IMR-90 (cell line): ENCODE measurements at regions not wholly inside any gene's neighbourhood (a gene's known extent, or its start where the extent isn't known, plus 50 kb on each side); places are given as distances from the start of the nearest gene placed in this dataset.

Source experiments
- ATAC-seq: fragments of 200-7000 bp; cut with Tn5 transposase; 2 replicates; pipeline ENCODE4 v1.9.1; 2020; ENCODE audit warnings: low read depth, mild to moderate bottlenecking, moderate library complexity
- BruUV-seq: library from RNA; stranded (reverse); fragments of 400-500 nt; replicated peaks from 2 replicates; lab custom pipeline; 2021; lab: Mats Ljungman, UMichigan
- CTCF ChIA-PET: fragments of 300-600 bp; formaldehyde crosslinking; extraction: SDS; loops from one replicate; lab custom pipeline; 2021; ENCODE audit warnings: antibody characterized with exemption; lab: Yijun Ruan, JAX
- POLR2A ChIA-PET: fragments of 300-600 bp; sonication (Branson Sonifier 250); formaldehyde crosslinking; loops from one replicate; lab custom pipeline; 2022; ENCODE audit warnings: antibody characterized with exemption; ENCODE audit not compliant: unreplicated experiment; lab: Charles Lee
- DNase-seq: peaks from one replicate; pipeline ENCODE4 v3.0.0; 2013
- H2AFZ ChIP-seq: replicated peaks from 2 replicates; pipeline ENCODE3; 2013; ENCODE audit warnings: low read length, mild to moderate bottlenecking; ENCODE audit not compliant: poor library complexity
- H2AK5ac ChIP-seq: 2 replicates; pipeline ENCODE4 v1.6.1; 2013; ENCODE audit warnings: low read depth, low read length, inconsistent platforms
- H2AK9ac ChIP-seq: replicated peaks from 2 replicates; pipeline ENCODE3; 2013; ENCODE audit warnings: mild to moderate bottlenecking, low read depth, low read length, moderate library complexity; ENCODE audit not compliant: poor library complexity
- H2BK120ac ChIP-seq: 2 replicates; pipeline ENCODE4 v1.6.1; 2013; ENCODE audit warnings: low read depth, low read length, inconsistent platforms
- H2BK15ac ChIP-seq: 3 replicates; pipeline ENCODE4 v1.6.1; 2013; ENCODE audit warnings: low read depth, low read length, inconsistent platforms
- H2BK20ac ChIP-seq: 2 replicates; pipeline ENCODE4 v1.6.1; 2013; ENCODE audit warnings: low read depth, mild to moderate bottlenecking, inconsistent platforms, low read length, moderate library complexity
- H2BK5ac ChIP-seq: 2 replicates; pipeline ENCODE4 v1.6.1; 2013; ENCODE audit warnings: mild to moderate bottlenecking, low read depth, low read length, inconsistent platforms; ENCODE audit not compliant: poor library complexity, severe bottlenecking
- H3K14ac ChIP-seq: replicated peaks from 2 replicates; pipeline ENCODE4 v1.6.1; 2013; ENCODE audit warnings: low read depth, low read length, inconsistent platforms
- H3K18ac ChIP-seq: 2 replicates; pipeline ENCODE4 v1.6.1; 2013; ENCODE audit warnings: low read depth, low read length, control low read depth
- H3K23ac ChIP-seq: 2 replicates; pipeline ENCODE4 v1.6.1; 2013; ENCODE audit warnings: low read depth, low read length, inconsistent platforms
- H3K27ac ChIP-seq: 2 replicates; pipeline ENCODE4 v1.5.1; 2013; ENCODE audit warnings: mild to moderate bottlenecking, control low read depth, low read length; ENCODE audit not compliant: insufficient read depth
- H3K27me3 ChIP-seq: 2 replicates; pipeline ENCODE4 v1.6.1; 2013; ENCODE audit warnings: low read length; ENCODE audit not compliant: control insufficient read depth, insufficient read depth
- H3K36me3 ChIP-seq: 2 replicates; pipeline ENCODE4 v1.6.1; 2013; ENCODE audit warnings: low read length, mixed read lengths; ENCODE audit not compliant: control insufficient read depth, insufficient read depth
- H3K4ac ChIP-seq: 2 replicates; pipeline ENCODE4 v1.6.1; 2013; ENCODE audit warnings: low read depth, low read length, inconsistent platforms
- H3K4me1 ChIP-seq: 2 replicates; pipeline ENCODE4 v1.6.1; 2013; ENCODE audit warnings: low read length, mixed read lengths; ENCODE audit not compliant: control insufficient read depth, insufficient read depth
- H3K4me2 ChIP-seq: 2 replicates; pipeline ENCODE4 v1.6.1; 2013; ENCODE audit warnings: low read depth, mild to moderate bottlenecking, control low read depth, low read length, moderate library complexity
- H3K4me3 ChIP-seq: 2 replicates; pipeline ENCODE4 v1.5.1; 2013; ENCODE audit warnings: low read depth, mild to moderate bottlenecking, control low read depth, low read length, moderate library complexity; ENCODE audit not compliant: insufficient read depth
- H3K56ac ChIP-seq: 2 replicates; pipeline ENCODE4 v1.6.1; 2013; ENCODE audit warnings: low read length, inconsistent platforms; ENCODE audit not compliant: insufficient read depth; ENCODE audit errors: extremely low read depth
- H3K79me1 ChIP-seq, 2 experiments: 2 replicates each; pipeline ENCODE4 v1.6.1; 2013; ENCODE audit warnings: low read length in 2 of 2, inconsistent platforms in 1 of 2, low read depth in 1 of 2
- H3K9ac ChIP-seq: 2 replicates; pipeline ENCODE4 v1.6.1; 2013; ENCODE audit warnings: low read depth, low read length, control low read depth
- H3K9me1 ChIP-seq: 2 replicates; pipeline ENCODE4 v1.6.1; 2013; ENCODE audit warnings: low read length, inconsistent platforms; ENCODE audit not compliant: insufficient read depth
- H3K9me3 ChIP-seq: 2 replicates; pipeline ENCODE4 v1.6.1; 2013; ENCODE audit warnings: low read length; ENCODE audit not compliant: control insufficient read depth, insufficient read depth
- H4K20me1 ChIP-seq: 2 replicates; pipeline ENCODE4 v1.6.1; 2013; ENCODE audit warnings: low read length, inconsistent platforms; ENCODE audit not compliant: insufficient read depth
- H4K5ac ChIP-seq: 2 replicates; pipeline ENCODE4 v1.6.1; 2013; ENCODE audit warnings: mild to moderate bottlenecking, low read depth, low read length, control low read depth
- H4K8ac ChIP-seq, 2 experiments: 2 replicates each; pipeline ENCODE4 v1.6.1; 2013; ENCODE audit warnings: low read depth in 2 of 2, low read length in 2 of 2, control low read depth in 1 of 2, inconsistent platforms in 1 of 2
- H4K91ac ChIP-seq: 2 replicates; pipeline ENCODE4 v1.6.1; 2013; ENCODE audit warnings: low read depth, low read length, inconsistent platforms; ENCODE audit not compliant: insufficient read depth
- CEBPB ChIP-seq: IDR thresholded peaks from 2 replicates; pipeline ENCODE4 v1.6.1; 2012; ENCODE audit warnings: low read depth, low read length, improper control_type of control experiment
- CHD1 ChIP-seq: IDR thresholded peaks from 2 replicates; pipeline ENCODE4 v1.6.1; 2012; ENCODE audit warnings: low read depth, low read length, improper control_type of control experiment
- FOS ChIP-seq: fragments of 150-350 bp; IDR thresholded peaks from 2 replicates; pipeline ENCODE4 v1.6.1; 2016; ENCODE audit warnings: low read depth, low read length
- MAFK ChIP-seq: IDR thresholded peaks from 2 replicates; pipeline ENCODE4 v1.6.1; 2012; ENCODE audit warnings: low read depth, low read length, improper control_type of control experiment
- MAZ ChIP-seq: IDR thresholded peaks from 2 replicates; pipeline ENCODE4 v1.6.1; 2012; ENCODE audit warnings: low read depth, mild to moderate bottlenecking, low read length, improper control_type of control experiment, moderate library complexity, borderline replicate concordance
- MXI1 ChIP-seq: IDR thresholded peaks from 2 replicates; pipeline ENCODE4 v1.6.1; 2012; ENCODE audit warnings: low read depth, mild to moderate bottlenecking, low read length, moderate library complexity, borderline replicate concordance
- NFE2L2 ChIP-seq: fragments of 150-350 bp; IDR thresholded peaks from 2 replicates; pipeline ENCODE4 v1.6.1; 2016; ENCODE audit warnings: low read depth, mild to moderate bottlenecking, low read length
- POLR2A ChIP-seq: IDR thresholded peaks from 2 replicates; pipeline ENCODE4 v1.6.1; 2012; ENCODE audit warnings: mild to moderate bottlenecking, low read depth, low read length
- RCOR1 ChIP-seq: IDR thresholded peaks from 2 replicates; pipeline ENCODE4 v1.6.1; 2012; ENCODE audit warnings: mild to moderate bottlenecking, low read length, improper control_type of control experiment; ENCODE audit not compliant: insufficient replicate concordance
- RFX5 ChIP-seq: IDR thresholded peaks from 2 replicates; pipeline ENCODE4 v1.8.0; 2012; ENCODE audit warnings: low read depth, mild to moderate bottlenecking, low read length, moderate library complexity
- SMC3 ChIP-seq: fragments of 150-350 bp; IDR thresholded peaks from 2 replicates; pipeline ENCODE4 v1.6.1; 2016; ENCODE audit warnings: low read depth, mild to moderate bottlenecking, antibody characterized with exemption, low read length, moderate library complexity
- WGBS, 2 experiments: methylation state at CpG; one replicate each; pipeline versions ENCODE4 v1.1.5 to v1.1.7; 2013; ENCODE audit warnings: missing lambda C conversion rate in 2 of 2; ENCODE audit not compliant: insufficient read length in 1 of 2; ENCODE audit errors: extremely low coverage in 2 of 2; 5-methylcytosine and 5-hydroxymethylcytosine counted together
- dilution Hi-C: fragments of 300-500 bp; cut with HindIII; formaldehyde crosslinking; loops from one replicate; pipeline ENCODE4 v1.14.3; 2018; ENCODE audit warnings: low sequenced_read_pairs; ENCODE audit not compliant: unreplicated experiment
- in situ Hi-C: fragments of 300-500 bp; cut with MboI; formaldehyde crosslinking; loops from 3 replicates; pipeline ENCODE4 v1.14.3; 2019; ENCODE audit warnings: low sequenced_read_pairs, inconsistent platforms, mixed read lengths
- intact Hi-C: fragments of 100-400 bp; cut with micrococcal nuclease; formaldehyde crosslinking; loops from 2 replicates; pipeline ENCODE4 v1.10.0; 2022
- TF ChIP-seq, protein P1 (sequence below): fragments of 150-350 bp; IDR thresholded peaks from 2 replicates; pipeline ENCODE4 v1.6.1; 2017; ENCODE audit warnings: mild to moderate bottlenecking, antibody characterized with exemption, low read length, low read depth
- TF ChIP-seq, protein P2 (sequence below): fragments of 150-350 bp; IDR thresholded peaks from 2 replicates; pipeline ENCODE4 v1.6.1; 2016; ENCODE audit warnings: low read depth, mild to moderate bottlenecking, low read length, moderate library complexity, borderline replicate concordance

DNA sequence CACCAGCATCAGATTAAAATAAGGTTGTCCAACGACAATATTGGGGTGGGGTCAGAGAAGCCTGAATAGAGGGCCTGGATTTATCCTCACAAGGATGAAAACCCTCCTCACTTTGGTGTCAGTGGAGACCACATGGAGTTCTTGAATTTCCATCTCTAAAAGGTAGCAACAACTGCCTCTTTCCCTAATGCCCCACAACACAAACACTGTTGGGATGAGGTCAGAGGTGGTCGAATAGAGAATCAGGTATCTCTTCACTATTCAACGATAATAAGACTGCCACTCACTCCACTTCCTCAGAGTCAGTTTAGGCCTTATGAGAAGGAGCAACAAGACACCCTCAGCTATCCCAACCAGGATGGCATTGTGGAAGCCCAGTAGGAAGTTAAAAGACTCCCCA is 596.1 kb downstream of the HTR1B start:
- H4K8ac ChIP-seq: no peak overlapping the region
- H3K79me1 ChIP-seq: no peaks in the 10 kb centered on the region
- no peak overlapping the region for H3K27ac ChIP-seq
- no peak overlapping the region for H2AFZ ChIP-seq
- intact Hi-C loops: loop anchor here (10.0 kb wide), 1 partner anchor 588 kb away; no protein-coding TSS in a partner anchor
- no peaks in the 10 kb centered on the region for H3K9me1 ChIP-seq
- dilution Hi-C loops: no loop called here
- no peak overlapping the region for H3K56ac ChIP-seq
- WGBS, 2 experiments: no CpG with 5 or more reads among the region's 3 CpGs
- no peak overlapping the region for H3K18ac ChIP-seq
- no TSS peak for BruUV-seq
- ChIA-PET POLR2A (no interaction called here), CTCF (no interaction called here)
- H4K91ac ChIP-seq: no peak overlapping the region
- H2BK120ac ChIP-seq: 0 out of 2 replicates have a peak overlapping the region, but pooled peaks have one; percentile 13
- no peak overlapping the region for H3K14ac ChIP-seq
- TF ChIP-seq CHD1: no peak
- TF ChIP-seq, protein P1, sequence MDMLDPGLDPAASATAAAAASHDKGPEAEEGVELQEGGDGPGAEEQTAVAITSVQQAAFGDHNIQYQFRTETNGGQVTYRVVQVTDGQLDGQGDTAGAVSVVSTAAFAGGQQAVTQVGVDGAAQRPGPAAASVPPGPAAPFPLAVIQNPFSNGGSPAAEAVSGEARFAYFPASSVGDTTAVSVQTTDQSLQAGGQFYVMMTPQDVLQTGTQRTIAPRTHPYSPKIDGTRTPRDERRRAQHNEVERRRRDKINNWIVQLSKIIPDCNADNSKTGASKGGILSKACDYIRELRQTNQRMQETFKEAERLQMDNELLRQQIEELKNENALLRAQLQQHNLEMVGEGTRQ: no peak
- no peak for TF ChIP-seq CEBPB
- no peak for TF ChIP-seq MAFK
- no peak for TF ChIP-seq SMC3
- no peak for TF ChIP-seq RCOR1
- TF ChIP-seq MAZ: no peak
- TF ChIP-seq, protein P2, sequence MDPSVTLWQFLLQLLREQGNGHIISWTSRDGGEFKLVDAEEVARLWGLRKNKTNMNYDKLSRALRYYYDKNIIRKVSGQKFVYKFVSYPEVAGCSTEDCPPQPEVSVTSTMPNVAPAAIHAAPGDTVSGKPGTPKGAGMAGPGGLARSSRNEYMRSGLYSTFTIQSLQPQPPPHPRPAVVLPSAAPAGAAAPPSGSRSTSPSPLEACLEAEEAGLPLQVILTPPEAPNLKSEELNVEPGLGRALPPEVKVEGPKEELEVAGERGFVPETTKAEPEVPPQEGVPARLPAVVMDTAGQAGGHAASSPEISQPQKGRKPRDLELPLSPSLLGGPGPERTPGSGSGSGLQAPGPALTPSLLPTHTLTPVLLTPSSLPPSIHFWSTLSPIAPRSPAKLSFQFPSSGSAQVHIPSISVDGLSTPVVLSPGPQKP: no peak
- no peak for TF ChIP-seq NFE2L2
- no peak for TF ChIP-seq RFX5
- no peak for TF ChIP-seq POLR2A
- TF ChIP-seq MXI1: no peak
- TF ChIP-seq FOS: no peak
- no peak overlapping the region for H3K9ac ChIP-seq
- no peak for ATAC-seq
- H3K36me3 ChIP-seq: no peaks in the 10 kb centered on the region
- no peak overlapping the region for H4K5ac ChIP-seq
- H3K4me2 ChIP-seq: no peak overlapping the region
- H3K27me3 ChIP-seq: no peaks in the 10 kb centered on the region
- no peak overlapping the region for H2BK15ac ChIP-seq
- no peak overlapping the region for H3K4ac ChIP-seq
- H2BK20ac ChIP-seq: no peak overlapping the region
- no peak overlapping the region for H2BK5ac ChIP-seq
- no peak overlapping the region for H3K23ac ChIP-seq
- DNase-seq: no peak
- in situ Hi-C loops: no loop called here
- H3K9me3 ChIP-seq: no peaks in the 10 kb centered on the region
- H3K4me1 ChIP-seq: no peaks in the 10 kb centered on the region
- H4K20me1 ChIP-seq: no peaks in the 10 kb centered on the region
- no peak overlapping the region for H2AK5ac ChIP-seq
- H3K4me3 ChIP-seq: no peak overlapping the region
- H2AK9ac ChIP-seq: no peak overlapping the region
